Adrenal gland (tissue), 5 donors: ENCODE measurements at regions not wholly inside any gene's neighbourhood (a gene's known extent, or its start where the extent isn't known, plus 50 kb on each side); places are given as distances from the start of the nearest gene placed in this dataset.

Experiments
- CTCF ChIP-seq, 6 experiments: fragments of 450-650 bp in 4 of 6; fragments of 200-600 bp in 2 of 6; sonication (generic) in 1 of 6; IDR thresholded peaks; 1 replicate in 5 of 6; 2 replicates in 1 of 6; pipeline versions ENCODE4 v1.5.1 to v1.8.0; 2016 to 2021; ENCODE audit warnings: antibody characterized with exemption in 6 of 6, mild to moderate bottlenecking in 2 of 6, moderate library complexity in 1 of 6
- POLR2A ChIP-seq, 2 donors: fragments of 450-650 bp; IDR thresholded peaks; one replicate each; pipeline ENCODE4 v1.6.1; 2017; ENCODE audit warnings: antibody characterized with exemption in 2 of 2, mild to moderate bottlenecking in 2 of 2, moderate library complexity in 1 of 2
- donor health status: DM: no; HTN: no; CAD: no.

- TF ChIP-seq POLR2A (IDR thresholded peaks at IDR 0.05) (no peak), CTCF (IDR thresholded peaks at IDR 0.05) (no peak)
These were observed 70.3 kb upstream of the DUSP10 start for GRCh38 chr1:221812088-221812752.
